Adrenal gland (tissue), 9 donors: ENCODE measurements at regions not wholly inside any gene's neighbourhood (a gene's known extent, or its start where the extent isn't known, plus 50 kb on each side); places are given as distances from the start of the nearest gene placed in this dataset.

Experiments
- DNase-seq, 7 donors: peaks; one replicate each; pipeline ENCODE4 v3.0.0-alpha.2; 2019 to 2020
- H3K27ac ChIP-seq, 5 donors: fragments of 200-600 bp; sonication (generic) in 4 of 5; 1 replicate in 3 of 5; 2 replicates in 2 of 5; pipeline versions ENCODE4 v1.5.1 to v1.8.0; 2016 to 2020; ENCODE audit warnings: mild to moderate bottlenecking in 1 of 5
- H3K27me3 ChIP-seq: fragments of 200-600 bp; 2 replicates; pipeline ENCODE4 v1.8.0; 2021
- H3K36me3 ChIP-seq, 2 donors: fragments of 200-600 bp; replicated peaks in 1 of 2; 1 replicate in 1 of 2; 2 replicates in 1 of 2; pipeline versions ENCODE4 v1.5.1 to v1.8.0; 2018 to 2022
- H3K4me1 ChIP-seq, 2 donors: fragments of 200-600 bp; replicated peaks in 1 of 2; 1 replicate in 1 of 2; 2 replicates in 1 of 2; pipeline versions ENCODE4 v1.5.1 to v1.8.0; 2018 to 2021
- H3K4me3 ChIP-seq, 4 donors: fragments of 200-600 bp; sonication (generic) in 3 of 4; one replicate each; pipeline ENCODE4 v1.5.1; 2016 to 2018
- H3K9me3 ChIP-seq, 3 donors: fragments of 200-600 bp; sonication (generic) in 1 of 3; replicated peaks in 1 of 3; 1 replicate in 2 of 3; 2 replicates in 1 of 3; pipeline versions ENCODE4 v1.5.1 to v1.8.0; 2016 to 2021
- POLR2A ChIP-seq, 2 donors: fragments of 450-650 bp; IDR thresholded peaks; one replicate each; pipeline ENCODE4 v1.6.1; 2017; ENCODE audit warnings: antibody characterized with exemption in 2 of 2, mild to moderate bottlenecking in 2 of 2, moderate library complexity in 1 of 2
- WGBS, 4 donors: extraction: QIAGEN DNeasy Blood & Tissue Kit in 2 of 4; methylation state at CpG; one replicate each; pipeline versions ENCODE4 v1.1.5 to v1.1.7; 2013 to 2017; 5-methylcytosine and 5-hydroxymethylcytosine counted together
- intact Hi-C, 2 donors: fragments of 100-400 bp; cut with DNase I; formaldehyde crosslinking; loops; one replicate each; pipeline versions ENCODE4 v1.14.1 to v1.15.0; 2022 to 2023
- TF ChIP-seq, protein P1 (sequence below), 6 experiments: fragments of 450-650 bp in 4 of 6; fragments of 200-600 bp in 2 of 6; sonication (generic) in 1 of 6; IDR thresholded peaks; 1 replicate in 5 of 6; 2 replicates in 1 of 6; pipeline versions ENCODE4 v1.5.1 to v1.8.0; 2016 to 2021; ENCODE audit warnings: antibody characterized with exemption in 6 of 6, mild to moderate bottlenecking in 2 of 6, moderate library complexity in 1 of 6
- donor health status: healthy with polysubstance abuse.
- donor health status: Bipolar disorder and iron deficiency.
- donor health status: DM: yes; HTN: yes; CAD: no.
- donor health status: DM: no; HTN: no; CAD: no.
- donor health status: DM: no; HTN: no; CAD: no.

DNA sequence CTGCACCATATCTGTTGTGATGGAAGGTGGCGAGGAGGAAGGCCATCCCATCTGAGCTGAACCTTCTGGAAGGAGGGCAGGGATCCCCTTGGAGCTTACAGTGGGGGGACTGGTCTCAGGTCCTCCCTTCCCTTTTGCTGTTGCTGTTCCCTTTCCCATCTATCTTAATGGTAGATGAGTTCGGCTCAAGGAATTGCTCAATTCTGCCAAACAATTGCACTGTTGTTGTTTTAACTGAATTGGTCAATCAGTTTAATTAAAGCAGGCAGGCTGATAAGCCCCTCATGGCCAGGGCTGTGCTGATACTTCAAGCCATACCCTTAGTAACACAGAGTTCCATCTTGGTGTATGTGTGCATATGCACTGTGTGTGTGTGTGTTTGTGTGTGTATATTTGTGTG is 220.4 kb upstream of the FOXF1 start:
- Histone ChIP-seq H3K4me1 (no peaks in the 10 kb centered on the region), H3K27me3 (peaks cover 54% of the 10 kb centered on the region), H3K4me3 (no peak overlapping the region), H3K9me3 (no peaks in the 10 kb centered on the region), H3K27ac (no peak overlapping the region), H3K36me3 (no peaks in the 10 kb centered on the region)
- intact Hi-C loops = no loop called here
- DNase-seq = no peak
- WGBS, 4 donors = 40 to 48% (median 43%) methylated on average over 2 of the region's 2 CpGs
- TF ChIP-seq, protein P1, sequence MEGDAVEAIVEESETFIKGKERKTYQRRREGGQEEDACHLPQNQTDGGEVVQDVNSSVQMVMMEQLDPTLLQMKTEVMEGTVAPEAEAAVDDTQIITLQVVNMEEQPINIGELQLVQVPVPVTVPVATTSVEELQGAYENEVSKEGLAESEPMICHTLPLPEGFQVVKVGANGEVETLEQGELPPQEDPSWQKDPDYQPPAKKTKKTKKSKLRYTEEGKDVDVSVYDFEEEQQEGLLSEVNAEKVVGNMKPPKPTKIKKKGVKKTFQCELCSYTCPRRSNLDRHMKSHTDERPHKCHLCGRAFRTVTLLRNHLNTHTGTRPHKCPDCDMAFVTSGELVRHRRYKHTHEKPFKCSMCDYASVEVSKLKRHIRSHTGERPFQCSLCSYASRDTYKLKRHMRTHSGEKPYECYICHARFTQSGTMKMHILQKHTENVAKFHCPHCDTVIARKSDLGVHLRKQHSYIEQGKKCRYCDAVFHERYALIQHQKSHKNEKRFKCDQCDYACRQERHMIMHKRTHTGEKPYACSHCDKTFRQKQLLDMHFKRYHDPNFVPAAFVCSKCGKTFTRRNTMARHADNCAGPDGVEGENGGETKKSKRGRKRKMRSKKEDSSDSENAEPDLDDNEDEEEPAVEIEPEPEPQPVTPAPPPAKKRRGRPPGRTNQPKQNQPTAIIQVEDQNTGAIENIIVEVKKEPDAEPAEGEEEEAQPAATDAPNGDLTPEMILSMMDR (IDR thresholded peaks at IDR 0.05) = no peak

DNA sequence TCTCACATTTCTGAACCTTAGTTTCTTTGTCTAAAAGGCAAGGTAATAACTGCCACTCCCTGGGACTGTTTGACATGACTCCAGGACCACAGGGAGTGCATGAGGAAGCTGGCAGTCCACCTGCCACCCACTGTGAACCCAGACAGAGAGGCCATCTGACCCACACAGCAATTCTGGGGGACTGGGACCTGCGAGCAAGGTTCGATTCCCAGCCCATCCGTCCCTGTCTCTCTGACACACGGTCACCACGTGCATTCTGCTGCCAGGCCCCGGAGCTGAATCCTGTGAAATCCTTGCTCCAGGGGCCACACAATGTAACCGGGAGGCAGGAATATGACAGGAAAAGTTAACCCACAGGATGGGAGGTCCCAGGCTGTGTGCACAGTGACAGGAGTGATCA is 218.8 kb upstream of the FOXF1 start:
- 57 to 82% (median 60%) methylated on average over 6 to 7 of the region's 7 CpGs for WGBS, 4 donors
- Histone ChIP-seq H3K4me1 (no peaks in the 10 kb centered on the region), H3K27me3 (peaks cover 38% of the 10 kb centered on the region), H3K9me3 (no peaks in the 10 kb centered on the region), H3K36me3 (no peaks in the 10 kb centered on the region), H3K4me3 (no peak overlapping the region), H3K27ac (no peak overlapping the region)
- DNase-seq = no peak
- TF ChIP-seq POLR2A (IDR thresholded peaks at IDR 0.05) = no peak
- TF ChIP-seq, protein P1 (IDR thresholded peaks at IDR 0.05) = no peak
- intact Hi-C loops = no loop called here

DNA sequence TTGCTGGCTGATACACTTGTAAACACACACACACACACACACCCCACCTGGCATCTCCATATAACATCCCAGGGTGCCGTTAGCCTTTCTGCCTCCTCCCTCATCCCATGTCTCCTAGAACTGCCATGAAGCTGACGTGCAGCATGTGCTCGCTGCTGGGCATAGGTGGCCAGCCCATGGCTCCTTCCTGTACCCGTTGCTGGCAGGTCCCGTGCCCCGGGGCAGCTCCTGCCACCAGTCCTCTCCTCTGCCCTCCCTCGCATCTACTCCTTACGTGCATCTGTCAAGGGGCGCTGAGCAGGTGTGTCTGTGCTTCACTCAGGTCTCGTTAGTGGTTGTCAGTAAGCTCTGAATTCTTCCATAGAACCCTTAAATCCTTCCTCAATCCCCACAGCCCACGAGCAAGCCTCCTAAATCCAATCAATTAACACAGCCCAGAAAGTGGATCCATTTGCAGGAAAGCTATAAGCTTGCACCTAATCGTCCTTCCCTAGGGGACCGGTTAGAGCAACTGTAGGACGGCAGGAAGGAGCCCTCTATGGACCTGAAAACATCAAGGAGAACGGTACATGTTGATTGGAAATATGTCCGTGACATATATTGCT is 218.1 kb upstream of the FOXF1 start:
- TF ChIP-seq, protein P1 (IDR thresholded peaks at IDR 0.05) = no peak
- TF ChIP-seq POLR2A (IDR thresholded peaks at IDR 0.05) = no peak
- no peaks in the 10 kb centered on the region for H3K36me3 ChIP-seq

DNA sequence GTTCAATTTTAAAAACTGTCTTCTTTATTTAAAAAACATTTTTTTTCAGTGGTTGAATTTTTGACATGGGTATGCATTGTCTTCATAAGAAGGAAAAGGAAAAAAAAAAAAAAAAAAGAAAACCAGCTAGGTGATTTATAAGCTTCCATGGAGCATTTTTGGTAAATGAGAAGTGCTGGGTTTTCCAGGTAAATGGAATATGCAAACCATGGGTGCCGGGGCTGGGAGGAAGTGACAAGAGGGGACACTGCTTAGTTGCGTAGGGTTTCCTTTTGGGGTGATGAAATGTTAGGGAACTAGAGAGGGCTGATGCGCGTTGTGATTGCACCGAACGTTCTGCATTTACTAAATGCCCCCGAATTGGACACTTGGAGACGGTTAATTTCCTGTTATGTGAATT is 217.4 kb upstream of the FOXF1 start:
- no peak for DNase-seq
- Histone ChIP-seq H3K4me1 (no peaks in the 10 kb centered on the region), H3K9me3 (no peaks in the 10 kb centered on the region), H3K4me3 (no peak overlapping the region), H3K27ac (no peak overlapping the region), H3K36me3 (no peaks in the 10 kb centered on the region), H3K27me3 (peaks cover 34% of the 10 kb centered on the region)
- 67 to 84% (median 72%) methylated on average over 8 of the region's 8 CpGs for WGBS, 4 donors
- intact Hi-C loops = no loop called here
- TF ChIP-seq, protein P1 (IDR thresholded peaks at IDR 0.05) = no peak
- TF ChIP-seq POLR2A (IDR thresholded peaks at IDR 0.05) = no peak

More for the DNA sequence above, 218.1 kb upstream of the FOXF1 start:
- no peak for DNase-seq
- Histone ChIP-seq H3K27me3 (peaks cover 34% of the 10 kb centered on the region), H3K9me3 (no peaks in the 10 kb centered on the region), H3K4me3 (no peak overlapping the region), H3K4me1 (no peaks in the 10 kb centered on the region), H3K27ac (no peak overlapping the region)
- intact Hi-C loops = no loop called here
- WGBS, 4 donors = 61 to 75% (median 66%) methylated on average over 15 to 16 of the region's 16 CpGs
